Hematopoietic multipotent progenitor cell (in vitro differentiated cells): ENCODE measurements at regions not wholly inside any gene's neighbourhood (a gene's known extent, or its start where the extent isn't known, plus 50 kb on each side); places are given as distances from the start of the nearest gene placed in this dataset.

Experiments
- DNase-seq, 3 donors: peaks; one replicate each; pipeline ENCODE4 v3.0.0-alpha.2; 2011 to 2015; ENCODE audit warnings: low read depth in 2 of 3, low spot score in 2 of 3

- no peak for DNase-seq
These were observed 808.5 kb downstream of the UQCRFS1 start for GRCh38 chr19:28404472-28404871.

GRCh38 chr19:28403690-28404089 lies 809.3 kb downstream of the UQCRFS1 start:
- DNase-seq, result no peak

GRCh38 chr19:28402701-28403290 lies 810.2 kb downstream of the UQCRFS1 start:
- no peak for DNase-seq

- DNase-seq, result no peak
These were observed 811.1 kb downstream of the UQCRFS1 start for GRCh38 chr19:28401739-28402424.

- DNase-seq, result no peak
These were observed 811.8 kb downstream of the UQCRFS1 start for GRCh38 chr19:28400953-28401671.

GRCh38 chr19:28399187-28399586 lies 813.8 kb downstream of the UQCRFS1 start:
- no peak for DNase-seq

GRCh38 chr19:28397800-28398199 lies 815.2 kb downstream of the UQCRFS1 start:
- DNase-seq, result no peak

- no peak for DNase-seq
These were observed 815.6 kb downstream of the UQCRFS1 start for GRCh38 chr19:28397306-28397705.

GRCh38 chr19:28396287-28396831 lies 816.6 kb downstream of the UQCRFS1 start:
- DNase-seq, result no peak

GRCh38 chr19:28394725-28395124 lies 818.2 kb downstream of the UQCRFS1 start:
- peak in 1 of 3 donors; percentile 39 for DNase-seq

- peak in 2 of 3 donors; percentile 63 to 85 for DNase-seq
These were observed 819.2 kb downstream of the UQCRFS1 start for GRCh38 chr19:28393574-28394336.

GRCh38 chr19:28388988-28389387 lies 824.0 kb downstream of the UQCRFS1 start:
- DNase-seq, result no peak

GRCh38 chr19:28387507-28387906 lies 825.4 kb downstream of the UQCRFS1 start:
- no peak for DNase-seq

GRCh38 chr19:28386470-28386869 lies 826.5 kb downstream of the UQCRFS1 start:
- no peak for DNase-seq

GRCh38 chr19:28386066-28386465 lies 826.9 kb downstream of the UQCRFS1 start:
- no peak for DNase-seq

GRCh38 chr19:28377077-28377476 lies 835.9 kb downstream of the UQCRFS1 start:
- peak in 1 of 3 donors; percentile 47 for DNase-seq

- no peak for DNase-seq
These were observed 838.0 kb downstream of the UQCRFS1 start for GRCh38 chr19:28374971-28375370.

- DNase-seq, result no peak
These were observed 840.2 kb downstream of the UQCRFS1 start for GRCh38 chr19:28372576-28373247.

- no peak for DNase-seq
These were observed 845.8 kb downstream of the UQCRFS1 start for GRCh38 chr19:28367146-28367545.

GRCh38 chr19:28363254-28363653 lies 849.7 kb downstream of the UQCRFS1 start:
- no peak for DNase-seq
